ENCODE measurements at regions not wholly inside any gene's neighbourhood (a gene's known extent, or its start where the extent isn't known, plus 50 kb on each side); places are given as distances from the start of the nearest gene placed in this dataset.

DNA sequence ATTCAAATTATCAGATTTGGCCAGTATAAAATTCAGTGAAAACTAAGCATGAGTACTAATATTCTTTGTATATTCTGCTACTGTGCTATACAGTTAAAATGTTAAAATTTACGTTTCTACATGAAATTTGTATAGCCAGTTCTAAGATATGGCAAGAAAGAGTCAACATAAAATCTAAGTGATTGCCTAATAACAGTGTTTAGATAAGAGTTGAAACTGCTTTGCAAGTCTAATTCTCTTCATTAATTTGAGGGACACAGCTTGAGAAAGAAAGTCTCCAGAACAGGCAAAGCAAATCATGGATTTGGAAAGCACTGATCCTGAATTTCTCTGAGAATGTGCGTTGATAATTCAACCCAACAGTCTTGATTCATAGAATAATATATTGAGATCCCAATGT, 630.9 kb upstream of the USP24 start (continued):
- TF ChIP-seq, protein P1, sequence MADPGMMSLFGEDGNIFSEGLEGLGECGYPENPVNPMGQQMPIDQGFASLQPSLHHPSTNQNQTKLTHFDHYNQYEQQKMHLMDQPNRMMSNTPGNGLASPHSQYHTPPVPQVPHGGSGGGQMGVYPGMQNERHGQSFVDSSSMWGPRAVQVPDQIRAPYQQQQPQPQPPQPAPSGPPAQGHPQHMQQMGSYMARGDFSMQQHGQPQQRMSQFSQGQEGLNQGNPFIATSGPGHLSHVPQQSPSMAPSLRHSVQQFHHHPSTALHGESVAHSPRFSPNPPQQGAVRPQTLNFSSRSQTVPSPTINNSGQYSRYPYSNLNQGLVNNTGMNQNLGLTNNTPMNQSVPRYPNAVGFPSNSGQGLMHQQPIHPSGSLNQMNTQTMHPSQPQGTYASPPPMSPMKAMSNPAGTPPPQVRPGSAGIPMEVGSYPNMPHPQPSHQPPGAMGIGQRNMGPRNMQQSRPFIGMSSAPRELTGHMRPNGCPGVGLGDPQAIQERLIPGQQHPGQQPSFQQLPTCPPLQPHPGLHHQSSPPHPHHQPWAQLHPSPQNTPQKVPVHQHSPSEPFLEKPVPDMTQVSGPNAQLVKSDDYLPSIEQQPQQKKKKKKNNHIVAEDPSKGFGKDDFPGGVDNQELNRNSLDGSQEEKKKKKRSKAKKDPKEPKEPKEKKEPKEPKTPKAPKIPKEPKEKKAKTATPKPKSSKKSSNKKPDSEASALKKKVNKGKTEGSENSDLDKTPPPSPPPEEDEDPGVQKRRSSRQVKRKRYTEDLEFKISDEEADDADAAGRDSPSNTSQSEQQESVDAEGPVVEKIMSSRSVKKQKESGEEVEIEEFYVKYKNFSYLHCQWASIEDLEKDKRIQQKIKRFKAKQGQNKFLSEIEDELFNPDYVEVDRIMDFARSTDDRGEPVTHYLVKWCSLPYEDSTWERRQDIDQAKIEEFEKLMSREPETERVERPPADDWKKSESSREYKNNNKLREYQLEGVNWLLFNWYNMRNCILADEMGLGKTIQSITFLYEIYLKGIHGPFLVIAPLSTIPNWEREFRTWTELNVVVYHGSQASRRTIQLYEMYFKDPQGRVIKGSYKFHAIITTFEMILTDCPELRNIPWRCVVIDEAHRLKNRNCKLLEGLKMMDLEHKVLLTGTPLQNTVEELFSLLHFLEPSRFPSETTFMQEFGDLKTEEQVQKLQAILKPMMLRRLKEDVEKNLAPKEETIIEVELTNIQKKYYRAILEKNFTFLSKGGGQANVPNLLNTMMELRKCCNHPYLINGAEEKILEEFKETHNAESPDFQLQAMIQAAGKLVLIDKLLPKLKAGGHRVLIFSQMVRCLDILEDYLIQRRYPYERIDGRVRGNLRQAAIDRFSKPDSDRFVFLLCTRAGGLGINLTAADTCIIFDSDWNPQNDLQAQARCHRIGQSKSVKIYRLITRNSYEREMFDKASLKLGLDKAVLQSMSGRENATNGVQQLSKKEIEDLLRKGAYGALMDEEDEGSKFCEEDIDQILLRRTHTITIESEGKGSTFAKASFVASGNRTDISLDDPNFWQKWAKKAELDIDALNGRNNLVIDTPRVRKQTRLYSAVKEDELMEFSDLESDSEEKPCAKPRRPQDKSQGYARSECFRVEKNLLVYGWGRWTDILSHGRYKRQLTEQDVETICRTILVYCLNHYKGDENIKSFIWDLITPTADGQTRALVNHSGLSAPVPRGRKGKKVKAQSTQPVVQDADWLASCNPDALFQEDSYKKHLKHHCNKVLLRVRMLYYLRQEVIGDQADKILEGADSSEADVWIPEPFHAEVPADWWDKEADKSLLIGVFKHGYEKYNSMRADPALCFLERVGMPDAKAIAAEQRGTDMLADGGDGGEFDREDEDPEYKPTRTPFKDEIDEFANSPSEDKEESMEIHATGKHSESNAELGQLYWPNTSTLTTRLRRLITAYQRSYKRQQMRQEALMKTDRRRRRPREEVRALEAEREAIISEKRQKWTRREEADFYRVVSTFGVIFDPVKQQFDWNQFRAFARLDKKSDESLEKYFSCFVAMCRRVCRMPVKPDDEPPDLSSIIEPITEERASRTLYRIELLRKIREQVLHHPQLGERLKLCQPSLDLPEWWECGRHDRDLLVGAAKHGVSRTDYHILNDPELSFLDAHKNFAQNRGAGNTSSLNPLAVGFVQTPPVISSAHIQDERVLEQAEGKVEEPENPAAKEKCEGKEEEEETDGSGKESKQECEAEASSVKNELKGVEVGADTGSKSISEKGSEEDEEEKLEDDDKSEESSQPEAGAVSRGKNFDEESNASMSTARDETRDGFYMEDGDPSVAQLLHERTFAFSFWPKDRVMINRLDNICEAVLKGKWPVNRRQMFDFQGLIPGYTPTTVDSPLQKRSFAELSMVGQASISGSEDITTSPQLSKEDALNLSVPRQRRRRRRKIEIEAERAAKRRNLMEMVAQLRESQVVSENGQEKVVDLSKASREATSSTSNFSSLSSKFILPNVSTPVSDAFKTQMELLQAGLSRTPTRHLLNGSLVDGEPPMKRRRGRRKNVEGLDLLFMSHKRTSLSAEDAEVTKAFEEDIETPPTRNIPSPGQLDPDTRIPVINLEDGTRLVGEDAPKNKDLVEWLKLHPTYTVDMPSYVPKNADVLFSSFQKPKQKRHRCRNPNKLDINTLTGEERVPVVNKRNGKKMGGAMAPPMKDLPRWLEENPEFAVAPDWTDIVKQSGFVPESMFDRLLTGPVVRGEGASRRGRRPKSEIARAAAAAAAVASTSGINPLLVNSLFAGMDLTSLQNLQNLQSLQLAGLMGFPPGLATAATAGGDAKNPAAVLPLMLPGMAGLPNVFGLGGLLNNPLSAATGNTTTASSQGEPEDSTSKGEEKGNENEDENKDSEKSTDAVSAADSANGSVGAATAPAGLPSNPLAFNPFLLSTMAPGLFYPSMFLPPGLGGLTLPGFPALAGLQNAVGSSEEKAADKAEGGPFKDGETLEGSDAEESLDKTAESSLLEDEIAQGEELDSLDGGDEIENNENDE (IDR thresholded peaks at IDR 0.05; ENCODE audit: insufficient replicate concordance, low read length): no peak
- TF ChIP-seq RFX5 (IDR thresholded peaks at IDR 0.05; ENCODE audit: borderline replicate concordance, low read depth, low read length) (no peak), CTCF (IDR thresholded peaks at IDR 0.05; ENCODE audit: control extremely low read depth in 1 of 3, insufficient read depth in 1 of 3, low read depth in 1 of 3, low read length in 3 of 3) (no peak)
